ENCODE measurements at regions not wholly inside any gene's neighbourhood (a gene's known extent, or its start where the extent isn't known, plus 50 kb on each side); places are given as distances from the start of the nearest gene placed in this dataset.

- no peak for DNase-seq (ENCODE audit: low read depth in 4 of 4, low spot score in 2 of 4)
Observed at GRCh38 chr4:175871774-175872405, 59.8 kb upstream of the GPM6A start.

DNA sequence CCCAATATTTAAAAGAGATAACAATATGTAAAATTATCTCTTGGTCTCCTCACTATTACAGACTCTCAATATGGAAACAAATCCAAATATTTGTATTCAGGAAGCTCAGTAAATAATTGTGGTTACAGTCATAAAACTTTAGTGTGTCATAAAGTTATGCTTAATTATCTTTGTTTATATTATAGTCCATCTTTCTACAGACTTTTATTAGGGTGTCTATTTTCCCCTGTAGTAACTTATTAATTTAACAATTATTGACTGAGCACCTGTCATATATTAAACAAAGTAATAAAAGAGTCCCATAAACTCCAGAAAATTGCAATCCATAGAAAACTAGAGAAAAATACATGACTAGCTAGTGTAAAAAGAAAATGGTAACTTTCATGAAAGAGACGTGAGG, 61.6 kb upstream of the GPM6A start:
- DNase-seq (ENCODE audit: low read depth in 4 of 4, low spot score in 2 of 4) = no peak

- DNase-seq (ENCODE audit: low read depth in 4 of 4, low spot score in 2 of 4) = no peak
Observed at GRCh38 chr4:175874306-175874705, 62.2 kb upstream of the GPM6A start.

DNA sequence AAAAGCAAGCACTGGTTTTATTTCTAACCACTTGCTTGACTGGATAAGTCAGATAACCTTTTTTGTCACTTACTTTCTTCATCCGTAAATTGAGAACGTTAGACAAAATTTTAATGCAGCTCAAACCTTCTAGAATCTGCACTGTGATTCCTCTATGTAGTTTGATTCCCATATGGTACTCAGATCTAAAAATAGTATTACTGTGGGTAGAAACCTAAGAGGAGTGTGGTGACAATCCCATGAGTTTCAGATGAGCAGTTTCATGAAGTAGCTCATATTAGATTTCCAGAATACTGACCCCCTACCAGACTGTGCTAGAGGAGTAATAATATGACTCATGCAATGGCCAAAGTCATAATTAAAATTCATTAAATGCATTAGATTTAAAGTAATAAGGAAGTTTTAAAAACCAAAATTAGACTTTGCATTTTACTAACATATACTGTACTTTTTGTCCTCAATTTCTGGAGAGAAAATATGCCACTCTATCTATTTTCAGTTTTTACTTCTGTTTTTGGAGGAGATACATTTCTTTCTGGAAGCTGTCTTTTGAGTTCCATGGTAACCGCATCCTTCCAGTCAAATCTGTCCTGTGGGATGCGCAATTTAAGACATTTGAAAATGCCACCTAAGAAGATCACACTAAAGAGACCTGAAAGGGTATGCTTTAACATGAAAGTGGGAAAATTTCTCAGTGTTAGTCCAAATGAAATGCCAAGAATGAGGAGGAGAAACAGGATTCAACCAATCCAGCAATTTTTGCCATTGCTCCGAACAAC, 64.1 kb upstream of the GPM6A start:
- no peak for DNase-seq (ENCODE audit: low read depth in 4 of 4, low spot score in 2 of 4)

DNA sequence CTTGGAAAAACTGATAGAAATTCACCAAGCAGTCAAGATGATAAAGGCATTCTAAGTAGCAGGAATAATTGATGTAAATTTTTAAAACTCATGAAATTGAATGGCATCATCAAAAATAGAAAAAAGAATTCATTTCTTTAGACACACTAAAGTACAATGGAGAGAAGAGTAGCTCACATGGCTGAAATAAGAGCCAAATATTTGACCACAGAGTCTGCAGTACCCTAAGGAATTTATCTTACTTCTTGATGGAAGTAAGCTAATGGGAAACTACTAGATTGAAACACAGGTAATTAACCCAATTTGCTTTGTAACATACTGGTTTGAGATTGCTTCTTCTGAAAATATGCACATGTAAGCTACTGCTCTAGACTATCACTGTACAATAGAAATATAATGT, 70.8 kb upstream of the GPM6A start:
- DNase-seq (ENCODE audit: low read depth in 4 of 4, low spot score in 2 of 4) = no peak

GRCh38 chr4:175884048-175884447, 72.0 kb upstream of the GPM6A start:
- no peak for DNase-seq (ENCODE audit: low read depth in 4 of 4, low spot score in 2 of 4)

- no peak for DNase-seq (ENCODE audit: low read depth in 4 of 4, low spot score in 2 of 4)
Observed at GRCh38 chr4:175891231-175891630, 79.2 kb upstream of the GPM6A start.

GRCh38 chr4:175891851-175892250, 79.8 kb upstream of the GPM6A start:
- peak in 1 of 4 donors; percentile 2 for DNase-seq (ENCODE audit: low read depth in 4 of 4, low spot score in 2 of 4)

DNA sequence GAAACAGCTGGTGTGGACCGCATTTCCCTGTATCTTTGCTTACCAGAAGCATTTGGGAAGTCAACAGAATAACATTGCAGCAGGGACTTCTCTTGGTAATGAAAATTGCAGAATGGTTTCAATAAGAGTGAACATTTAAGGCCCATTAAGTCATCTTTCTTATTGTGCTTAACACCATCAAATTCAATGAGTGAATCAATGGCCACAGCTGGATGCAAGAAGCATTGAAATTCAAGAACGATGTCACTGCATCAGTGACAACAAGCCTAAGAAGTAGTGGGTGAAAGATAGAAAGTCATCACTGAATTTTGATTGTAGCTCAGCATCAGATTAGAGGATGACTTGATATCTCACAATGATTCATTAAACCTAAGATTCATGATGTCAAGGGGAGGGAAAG, 93.9 kb upstream of the GPM6A start:
- DNase-seq (ENCODE audit: low read depth in 4 of 4, low spot score in 2 of 4) = no peak

DNA sequence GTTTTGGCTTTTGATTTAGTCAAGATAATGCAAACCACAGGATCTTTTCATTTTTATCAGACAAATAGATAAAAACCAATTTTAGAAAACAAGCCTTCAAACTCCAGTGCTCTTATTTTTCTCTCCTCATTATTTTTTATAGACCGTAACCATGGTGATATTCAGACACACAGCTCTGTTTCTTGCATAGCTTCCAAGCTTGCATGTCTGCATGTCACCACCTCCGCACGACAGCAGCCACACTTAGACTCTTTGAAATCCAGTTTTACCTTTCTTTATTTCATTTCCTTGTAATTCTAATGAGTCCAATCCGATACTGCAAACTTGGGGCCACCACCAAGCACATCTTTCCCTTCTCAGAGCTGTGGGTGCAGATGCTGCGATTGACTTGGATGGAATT, 94.3 kb upstream of the GPM6A start:
- DNase-seq (ENCODE audit: low read depth in 4 of 4, low spot score in 2 of 4) = no peak

DNA sequence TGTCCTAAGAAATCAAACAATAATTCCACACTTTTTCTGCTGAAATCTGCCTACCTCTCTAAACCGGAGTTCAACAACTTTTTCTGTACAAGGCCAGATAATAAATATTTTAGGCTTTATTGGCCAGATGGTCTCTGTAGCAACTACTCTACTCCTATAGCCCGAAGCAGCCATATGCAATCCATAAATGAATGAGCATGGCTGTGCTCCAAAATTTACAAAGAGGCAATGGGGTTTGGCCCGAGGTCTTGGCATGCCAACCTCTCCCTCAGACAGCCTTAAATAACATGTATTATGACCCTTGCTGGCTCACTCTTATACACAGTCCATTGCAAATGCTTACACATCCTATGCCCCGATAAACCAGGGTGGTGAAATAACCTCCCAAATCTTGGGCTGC, 98.6 kb upstream of the GPM6A start:
- no peak for DNase-seq (ENCODE audit: low read depth in 4 of 4, low spot score in 2 of 4)

DNA sequence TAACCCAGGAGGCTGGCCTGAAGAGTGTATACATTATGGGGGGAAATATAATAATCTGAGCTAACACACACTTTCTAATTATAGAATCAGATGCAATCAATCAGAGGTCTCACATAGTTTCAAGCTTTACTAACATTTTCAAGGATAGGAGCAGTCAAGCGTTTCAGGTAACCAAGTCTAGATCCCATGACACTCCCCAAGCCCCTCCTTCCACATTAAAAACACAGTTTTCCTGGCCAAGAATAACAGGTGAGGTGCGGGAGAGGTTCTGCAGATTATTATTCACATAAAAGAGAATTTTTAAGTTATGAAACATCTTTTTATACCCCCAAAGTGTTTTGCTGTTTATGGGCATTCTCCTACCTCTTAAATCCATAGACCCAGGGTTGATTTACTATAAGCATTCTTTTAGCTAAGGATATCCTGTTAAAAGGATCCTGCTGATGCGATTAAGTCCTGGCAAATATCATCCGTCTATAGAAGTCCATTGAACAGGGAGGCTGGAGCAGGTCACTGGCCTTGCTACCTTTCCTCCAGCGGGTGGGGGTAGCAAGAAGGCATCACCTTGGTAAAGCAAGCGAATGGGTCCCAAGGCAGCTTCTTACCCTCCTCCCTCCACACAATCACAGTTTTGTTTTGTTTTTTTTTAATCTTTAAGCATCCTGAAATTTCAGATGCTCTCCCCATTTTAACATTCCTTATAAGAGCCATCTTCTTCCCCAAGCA, 104.7 kb upstream of the GPM6A start:
- peak in 2 of 4 donors; percentile 3 to 9 for DNase-seq (ENCODE audit: low read depth in 4 of 4, low spot score in 2 of 4)

- DNase-seq (ENCODE audit: low read depth in 4 of 4, low spot score in 2 of 4) = no peak
Observed at GRCh38 chr4:175927121-175927520, 115.1 kb upstream of the GPM6A start.

GRCh38 chr4:175929441-175929840, 117.4 kb upstream of the GPM6A start:
- DNase-seq (ENCODE audit: low read depth in 4 of 4, low spot score in 2 of 4) = no peak

DNA sequence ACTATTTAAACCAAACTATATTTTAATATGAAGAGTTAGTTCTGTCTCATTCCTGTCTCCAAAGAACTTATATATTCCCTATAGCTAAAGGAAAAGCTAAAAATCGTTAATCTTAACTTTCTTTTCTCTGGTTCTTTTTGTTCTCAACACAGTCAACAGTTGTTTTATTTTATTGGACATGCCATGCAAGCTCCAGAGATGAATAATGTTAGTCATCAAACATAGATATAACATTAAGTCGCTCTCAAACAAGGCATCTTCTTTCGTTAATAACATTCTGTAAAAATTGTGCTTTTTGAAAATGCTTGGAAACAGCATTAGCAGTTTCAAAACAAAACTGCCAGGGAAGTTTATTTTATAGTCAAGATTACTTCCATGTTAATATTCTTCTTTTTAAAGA, 117.9 kb upstream of the GPM6A start:
- DNase-seq (ENCODE audit: low read depth in 4 of 4, low spot score in 2 of 4) = no peak

- no peak for DNase-seq (ENCODE audit: low read depth in 4 of 4, low spot score in 2 of 4)
Observed at GRCh38 chr4:175930471-175930870, 118.4 kb upstream of the GPM6A start.

GRCh38 chr4:175932116-175932515, 120.1 kb upstream of the GPM6A start:
- DNase-seq (ENCODE audit: low read depth in 4 of 4, low spot score in 2 of 4) = no peak

DNA sequence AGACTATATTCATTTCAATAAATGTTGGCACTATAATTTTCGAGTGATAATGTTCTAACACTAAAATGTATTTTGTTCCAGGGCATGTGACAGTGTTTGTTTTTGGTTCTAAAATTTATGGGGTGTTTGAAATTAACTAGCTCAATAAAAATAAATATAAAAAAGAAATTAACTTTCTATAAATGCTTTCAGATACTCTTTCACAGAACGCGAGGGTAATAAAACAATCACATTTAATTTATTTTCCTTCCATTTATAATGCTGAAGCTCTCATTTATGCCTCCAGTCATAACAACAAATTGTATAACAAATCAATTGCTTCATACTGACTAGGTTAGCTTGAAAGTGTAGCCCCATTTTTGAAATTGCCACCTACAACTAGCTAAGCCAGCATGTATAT, 122.4 kb upstream of the GPM6A start:
- no peak for DNase-seq (ENCODE audit: low read depth in 4 of 4, low spot score in 2 of 4)

DNA sequence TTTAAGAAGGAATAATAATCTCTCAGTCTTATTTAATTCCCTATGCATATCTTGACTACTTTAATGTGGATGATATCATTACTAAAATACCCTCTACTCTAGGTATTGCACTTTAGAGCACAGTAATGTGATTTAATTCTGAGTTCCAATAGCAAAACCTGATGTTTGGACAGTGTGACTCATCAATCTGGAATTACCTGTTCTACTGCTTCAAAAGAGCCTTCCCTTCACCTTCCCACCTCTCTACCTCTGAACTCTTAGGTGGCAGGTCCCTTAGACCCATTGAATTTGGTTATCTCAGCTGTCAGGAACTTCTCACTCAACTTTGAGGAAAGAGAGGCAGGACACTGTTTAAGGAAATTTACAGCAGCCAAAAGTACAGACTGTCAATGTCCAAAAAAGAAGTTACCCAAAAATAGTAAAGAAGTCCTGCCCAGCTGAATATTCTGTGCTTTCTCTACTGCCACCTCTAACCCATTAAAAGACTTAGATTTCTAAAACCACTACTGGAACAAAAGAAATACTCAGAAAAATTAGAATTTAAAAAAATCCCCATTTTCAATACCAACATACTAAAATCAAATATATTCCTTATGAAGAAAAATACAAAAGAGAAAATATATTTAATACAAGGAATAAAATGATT, 123.1 kb upstream of the GPM6A start:
- no peak for DNase-seq (ENCODE audit: low read depth in 4 of 4, low spot score in 2 of 4)

- DNase-seq (ENCODE audit: low read depth in 4 of 4, low spot score in 2 of 4) = no peak
Observed at GRCh38 chr4:175944126-175944910, 121.3 kb upstream of the WDR17 start.

Measured in left renal cortex interstitium (tissue), 4 donors.